Activated T-cell treated with anti-CD3 and anti-CD28 coated beads, Interleukin-2, amount 50 U/mL, for 1 hour (primary cell): ENCODE measurements at regions not wholly inside any gene's neighbourhood (a gene's known extent, or its start where the extent isn't known, plus 50 kb on each side); places are given as distances from the start of the nearest gene placed in this dataset.
"Not testable (repeated sequence)": the region's sequence is repeated elsewhere in the genome, so short reads cannot be mapped to it uniquely, and the experiment has no call there.

Experiments
- DNase-seq: peaks from one replicate; pipeline ENCODE4 v3.0.0-alpha.2; 2020

- not testable (repeated sequence) for DNase-seq
Measured at GRCh38 chr7:9919-10318, 182.5 kb upstream of the FAM20C start.

GRCh38 chr7:32565-33280 is 159.6 kb upstream of the FAM20C start:
- DNase-seq = not testable (repeated sequence)

- not testable (repeated sequence) for DNase-seq
Measured at GRCh38 chr7:35121-35541, 157.2 kb upstream of the FAM20C start.

- DNase-seq = not testable (repeated sequence)
Measured at GRCh38 chr7:36539-36938, 155.8 kb upstream of the FAM20C start.

GRCh38 chr7:37656-38055 is 154.7 kb upstream of the FAM20C start:
- DNase-seq = not testable (repeated sequence)

- not testable (repeated sequence) for DNase-seq
Measured at GRCh38 chr7:38444-38843, 153.9 kb upstream of the FAM20C start.

GRCh38 chr7:39984-40740 is 152.2 kb upstream of the FAM20C start:
- DNase-seq = not testable (repeated sequence)

GRCh38 chr7:40799-41750 is 151.3 kb upstream of the FAM20C start:
- DNase-seq = no peak

- no peak for DNase-seq
Measured at GRCh38 chr7:41917-42565, 150.3 kb upstream of the FAM20C start.

GRCh38 chr7:43791-44540 is 148.4 kb upstream of the FAM20C start:
- no peak for DNase-seq

GRCh38 chr7:44541-44896 is 147.9 kb upstream of the FAM20C start:
- no peak for DNase-seq

- DNase-seq = no peak
Measured at GRCh38 chr7:45106-46090, 147.0 kb upstream of the FAM20C start.

- no peak for DNase-seq
Measured at GRCh38 chr7:46123-46829, 146.1 kb upstream of the FAM20C start.

- DNase-seq = no peak
Measured at GRCh38 chr7:46830-47140, 145.6 kb upstream of the FAM20C start.

GRCh38 chr7:51456-52068 is 140.8 kb upstream of the FAM20C start:
- no peak for DNase-seq

GRCh38 chr7:52100-52499 is 140.3 kb upstream of the FAM20C start:
- no peak for DNase-seq

- DNase-seq = no peak
Measured at GRCh38 chr7:53531-53930, 138.8 kb upstream of the FAM20C start.

GRCh38 chr7:54615-55014 is 137.8 kb upstream of the FAM20C start:
- DNase-seq = no peak

- no peak for DNase-seq
Measured at GRCh38 chr7:55690-56248, 136.6 kb upstream of the FAM20C start.
